Esophagus squamous epithelium (tissue), 4 donors: ENCODE measurements at regions not wholly inside any gene's neighbourhood (a gene's known extent, or its start where the extent isn't known, plus 50 kb on each side); places are given as distances from the start of the nearest gene placed in this dataset.

Source experiments
- POLR2A ChIP-seq, 4 donors: fragments of 450-650 bp; IDR thresholded peaks; one replicate each; pipeline ENCODE4 v1.6.1; 2017; ENCODE audit warnings: antibody characterized with exemption in 4 of 4, mild to moderate bottlenecking in 4 of 4, moderate library complexity in 3 of 4
- TF ChIP-seq, protein P1 (sequence below), 6 experiments: fragments of 450-650 bp in 4 of 6; fragments of 200-600 bp in 2 of 6; sonication (generic) in 2 of 6; IDR thresholded peaks; one replicate each; pipeline ENCODE4 v1.5.1; 2016 to 2019; ENCODE audit warnings: antibody characterized with exemption in 6 of 6, mild to moderate bottlenecking in 4 of 6, moderate library complexity in 4 of 6

DNA sequence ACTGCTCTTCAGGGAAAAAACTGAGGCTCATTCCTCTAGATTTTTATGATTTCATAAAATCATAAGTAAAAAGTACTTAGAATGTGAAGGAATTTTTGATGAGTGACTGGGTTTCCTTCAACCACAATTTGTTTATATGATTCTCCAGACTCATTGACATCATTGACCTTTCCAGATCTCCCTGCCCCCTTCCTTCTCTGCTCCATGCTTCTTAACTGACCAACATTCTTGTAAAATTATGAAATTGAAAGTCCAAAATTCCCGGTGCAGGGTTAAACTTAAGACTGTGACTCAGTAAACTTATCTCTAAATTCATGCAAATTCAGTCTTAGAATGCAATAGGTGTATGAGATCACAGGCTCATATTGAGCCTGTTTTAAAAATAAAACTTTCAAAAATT, 648.9 kb downstream of the TDRD15 start:
- TF ChIP-seq, protein P1, sequence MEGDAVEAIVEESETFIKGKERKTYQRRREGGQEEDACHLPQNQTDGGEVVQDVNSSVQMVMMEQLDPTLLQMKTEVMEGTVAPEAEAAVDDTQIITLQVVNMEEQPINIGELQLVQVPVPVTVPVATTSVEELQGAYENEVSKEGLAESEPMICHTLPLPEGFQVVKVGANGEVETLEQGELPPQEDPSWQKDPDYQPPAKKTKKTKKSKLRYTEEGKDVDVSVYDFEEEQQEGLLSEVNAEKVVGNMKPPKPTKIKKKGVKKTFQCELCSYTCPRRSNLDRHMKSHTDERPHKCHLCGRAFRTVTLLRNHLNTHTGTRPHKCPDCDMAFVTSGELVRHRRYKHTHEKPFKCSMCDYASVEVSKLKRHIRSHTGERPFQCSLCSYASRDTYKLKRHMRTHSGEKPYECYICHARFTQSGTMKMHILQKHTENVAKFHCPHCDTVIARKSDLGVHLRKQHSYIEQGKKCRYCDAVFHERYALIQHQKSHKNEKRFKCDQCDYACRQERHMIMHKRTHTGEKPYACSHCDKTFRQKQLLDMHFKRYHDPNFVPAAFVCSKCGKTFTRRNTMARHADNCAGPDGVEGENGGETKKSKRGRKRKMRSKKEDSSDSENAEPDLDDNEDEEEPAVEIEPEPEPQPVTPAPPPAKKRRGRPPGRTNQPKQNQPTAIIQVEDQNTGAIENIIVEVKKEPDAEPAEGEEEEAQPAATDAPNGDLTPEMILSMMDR (IDR thresholded peaks at IDR 0.05) = no peak
- no peak for TF ChIP-seq POLR2A (IDR thresholded peaks at IDR 0.05)
